AG10803 (cell line): ENCODE measurements at regions not wholly inside any gene's neighbourhood (a gene's known extent, or its start where the extent isn't known, plus 50 kb on each side); places are given as distances from the start of the nearest gene placed in this dataset.

Experiments
- DNase-seq: peaks from one replicate; pipeline ENCODE4 v3.0.0; 2010; ENCODE audit warnings: low read depth
- H3K4me3 ChIP-seq: 2 replicates; pipeline ENCODE4 v1.5.1; 2011; ENCODE audit warnings: mild to moderate bottlenecking, low read length, control low read depth
- TF ChIP-seq, protein P1 (sequence below): conservative IDR thresholded peaks from 2 replicates; pipeline ENCODE4 v1.5.1; 2011; ENCODE audit warnings: mild to moderate bottlenecking, low read length, control low read depth, inconsistent platforms

DNA sequence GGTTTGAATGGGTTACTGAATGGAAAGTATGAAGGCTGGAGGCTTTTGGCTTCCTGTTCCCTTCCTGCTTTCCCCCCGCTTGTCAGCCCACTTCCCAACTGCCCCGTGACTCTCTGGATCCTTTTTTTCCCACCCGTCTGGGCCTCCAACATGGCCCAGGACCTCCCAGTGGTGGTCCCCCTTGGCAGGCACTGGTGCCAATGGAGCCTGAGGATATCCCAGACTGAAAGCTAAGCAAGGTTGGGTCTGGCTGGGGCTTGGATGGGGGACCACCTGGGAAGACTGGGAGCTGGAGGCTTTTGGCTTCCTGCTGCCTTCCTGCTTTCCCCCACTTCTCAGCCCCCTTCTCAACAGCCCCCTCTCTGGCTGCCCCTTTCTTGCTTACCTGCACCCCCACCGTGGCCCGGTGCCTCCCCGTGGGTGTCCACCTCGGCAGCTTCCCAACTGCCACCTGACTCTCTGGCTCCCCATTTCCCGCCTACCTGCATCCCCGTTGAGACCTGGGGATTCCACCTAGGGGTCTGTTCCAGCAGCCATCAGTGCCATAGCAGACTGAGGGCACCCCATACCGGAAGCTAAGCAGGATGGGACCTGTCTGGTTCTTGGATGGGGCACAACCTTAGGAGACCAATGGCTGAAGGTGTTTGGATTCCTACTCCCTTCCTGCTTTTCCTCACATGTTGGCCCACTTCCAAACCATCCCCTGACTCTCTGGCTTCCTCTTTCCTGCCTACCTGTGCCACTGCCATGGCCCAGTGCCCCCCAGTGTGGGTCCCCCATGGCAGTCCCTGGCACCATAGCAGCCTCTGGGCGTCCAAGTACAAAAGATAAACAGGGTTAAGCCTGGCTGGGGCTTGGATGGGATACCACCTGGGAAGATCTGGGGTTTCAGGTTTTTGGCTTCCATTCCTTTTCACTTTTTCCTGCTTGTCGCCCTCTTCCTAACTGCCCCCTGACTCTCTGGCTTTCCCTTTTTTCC is 2295.3 kb downstream of the TP53TG3F start:
- TF ChIP-seq, protein P1, sequence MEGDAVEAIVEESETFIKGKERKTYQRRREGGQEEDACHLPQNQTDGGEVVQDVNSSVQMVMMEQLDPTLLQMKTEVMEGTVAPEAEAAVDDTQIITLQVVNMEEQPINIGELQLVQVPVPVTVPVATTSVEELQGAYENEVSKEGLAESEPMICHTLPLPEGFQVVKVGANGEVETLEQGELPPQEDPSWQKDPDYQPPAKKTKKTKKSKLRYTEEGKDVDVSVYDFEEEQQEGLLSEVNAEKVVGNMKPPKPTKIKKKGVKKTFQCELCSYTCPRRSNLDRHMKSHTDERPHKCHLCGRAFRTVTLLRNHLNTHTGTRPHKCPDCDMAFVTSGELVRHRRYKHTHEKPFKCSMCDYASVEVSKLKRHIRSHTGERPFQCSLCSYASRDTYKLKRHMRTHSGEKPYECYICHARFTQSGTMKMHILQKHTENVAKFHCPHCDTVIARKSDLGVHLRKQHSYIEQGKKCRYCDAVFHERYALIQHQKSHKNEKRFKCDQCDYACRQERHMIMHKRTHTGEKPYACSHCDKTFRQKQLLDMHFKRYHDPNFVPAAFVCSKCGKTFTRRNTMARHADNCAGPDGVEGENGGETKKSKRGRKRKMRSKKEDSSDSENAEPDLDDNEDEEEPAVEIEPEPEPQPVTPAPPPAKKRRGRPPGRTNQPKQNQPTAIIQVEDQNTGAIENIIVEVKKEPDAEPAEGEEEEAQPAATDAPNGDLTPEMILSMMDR, result no peak
- no peak overlapping the region for H3K4me3 ChIP-seq
- DNase-seq, result no peak

DNA sequence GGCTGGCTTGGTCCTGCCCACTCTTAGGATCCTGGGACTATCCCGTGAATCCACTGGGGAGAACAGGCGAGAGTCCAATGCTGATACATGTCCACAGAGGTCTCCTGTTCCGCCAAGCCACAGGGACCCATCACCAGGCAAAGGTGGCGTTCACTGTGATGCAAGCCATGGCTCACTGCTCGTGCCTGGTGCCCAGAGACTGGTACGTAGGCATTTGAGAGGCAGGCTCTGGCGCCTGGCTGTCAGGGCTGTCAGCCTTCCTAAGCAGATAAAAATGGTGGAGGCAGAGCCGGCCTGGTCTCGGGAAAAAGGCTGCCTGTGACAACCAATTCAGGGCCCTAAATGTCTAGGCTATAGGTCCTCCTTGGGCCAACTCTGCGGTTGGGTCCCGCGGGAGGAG is 2329.0 kb downstream of the TP53TG3F start:
- TF ChIP-seq, protein P1, result no peak
- no peak overlapping the region for H3K4me3 ChIP-seq
- DNase-seq, result no peak

DNA sequence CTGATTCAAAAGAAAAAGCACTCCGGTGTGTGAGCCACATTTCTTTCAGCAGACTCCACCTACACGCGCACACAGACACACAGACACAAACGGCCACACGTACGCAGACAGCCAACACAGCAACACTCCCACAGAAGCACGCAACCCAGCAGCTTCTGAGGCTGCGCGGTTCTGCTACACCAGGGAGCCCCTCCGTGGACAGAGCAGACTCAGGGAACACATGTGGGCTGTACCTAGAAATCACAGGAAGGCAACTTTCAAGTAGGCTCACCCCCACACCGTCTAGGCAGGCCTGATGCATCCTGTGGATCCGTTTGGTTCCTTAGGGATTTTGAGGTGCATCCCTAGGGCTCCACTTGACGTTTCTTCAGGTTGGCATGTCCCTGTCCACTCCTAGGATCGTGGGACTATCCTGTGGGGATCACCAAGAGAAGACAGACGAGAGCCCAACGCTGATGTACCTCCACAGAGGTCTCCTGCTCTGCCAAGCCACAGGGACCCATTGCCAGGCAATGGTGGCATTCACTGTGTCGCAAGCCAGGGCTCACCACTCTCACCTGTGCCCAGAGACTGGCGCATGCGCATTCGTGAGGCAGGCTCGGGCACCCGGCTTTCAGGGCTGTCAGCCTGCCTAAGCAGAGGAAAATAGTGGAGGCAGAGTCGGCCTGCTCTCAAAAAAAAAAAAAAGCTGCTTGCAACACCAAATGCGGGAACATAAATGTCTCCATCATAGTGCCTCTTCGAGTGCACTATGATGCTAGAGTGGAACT is 2333.3 kb downstream of the TP53TG3F start:
- TF ChIP-seq, protein P1, result no peak
- no peak for DNase-seq

DNA sequence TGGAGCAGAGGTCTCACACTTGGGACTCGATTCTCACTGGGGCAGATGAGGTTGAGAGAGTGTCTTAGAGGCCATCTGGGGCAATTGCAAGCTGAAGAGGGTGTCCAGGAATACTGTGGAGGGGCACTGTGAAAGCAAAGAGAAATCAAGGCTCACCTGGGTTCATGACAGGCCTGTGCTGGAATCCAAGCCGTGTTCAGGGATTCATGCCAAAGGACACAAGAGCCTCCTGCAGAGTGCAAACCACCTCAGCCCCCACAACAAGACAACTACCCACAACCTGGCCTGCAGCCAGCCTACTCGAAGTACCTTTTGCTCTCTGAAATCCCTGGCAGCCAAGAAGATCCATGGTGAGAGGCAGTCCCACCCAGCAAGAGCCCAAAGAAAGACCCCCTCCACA is 2334.2 kb downstream of the TP53TG3F start:
- TF ChIP-seq, protein P1, result no peak
- no peak overlapping the region for H3K4me3 ChIP-seq
- DNase-seq, result no peak

More for the DNA sequence above, 2333.3 kb downstream of the TP53TG3F start:
- no peak overlapping the region for H3K4me3 ChIP-seq

DNA sequence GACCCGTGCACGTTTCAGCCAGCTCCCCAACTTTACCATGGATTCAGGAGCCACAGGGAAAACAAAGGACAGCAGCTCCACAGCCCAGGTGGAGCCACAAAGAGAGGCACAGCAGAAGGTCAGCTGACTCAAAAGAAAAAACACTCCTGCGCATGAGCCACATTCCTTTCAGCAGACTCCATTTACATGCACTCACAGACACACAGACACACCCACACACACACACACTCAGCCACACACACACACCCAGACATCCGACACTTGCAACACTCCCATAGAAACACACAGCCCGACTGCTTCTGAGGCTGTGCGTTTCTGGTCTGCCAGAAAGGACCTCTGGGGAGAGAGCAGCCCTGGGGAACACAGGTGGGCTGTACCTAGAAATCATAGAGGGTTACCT is 2335.5 kb downstream of the TP53TG3F start:
- TF ChIP-seq, protein P1, result no peak
- H3K4me3 ChIP-seq, result no peak overlapping the region
- no peak for DNase-seq

DNA sequence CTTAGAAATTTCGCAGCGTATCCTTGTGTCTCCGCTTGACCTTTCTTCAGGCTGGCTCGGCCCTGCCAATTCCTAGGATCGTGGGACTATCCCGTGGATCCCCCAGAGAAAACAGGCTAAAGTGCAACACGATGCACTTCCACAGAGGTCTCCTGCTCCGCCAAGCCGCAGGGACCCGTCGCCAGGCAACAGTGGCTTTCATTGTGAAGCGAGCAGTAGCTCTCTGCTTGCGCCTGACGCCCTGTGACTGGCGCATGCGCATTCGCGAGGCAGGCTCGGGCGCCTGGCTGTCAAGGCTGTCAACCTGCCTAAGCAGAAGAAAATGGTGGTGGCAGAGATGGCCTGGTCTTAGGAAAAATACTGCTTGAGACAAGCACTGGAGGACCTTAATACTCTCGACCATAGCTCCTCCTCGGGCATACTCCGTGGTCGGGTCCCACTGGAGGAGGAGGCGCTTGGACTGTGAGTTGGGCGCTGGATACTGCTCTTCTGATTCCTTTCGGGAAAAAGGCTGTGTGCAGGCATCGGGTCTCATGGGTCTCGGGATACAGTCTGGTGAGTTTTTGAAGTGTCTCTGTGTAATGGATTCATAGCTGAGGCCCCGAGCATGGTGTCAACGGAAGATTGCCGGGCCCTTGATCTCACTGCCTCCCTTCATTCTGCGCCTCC is 2336.1 kb downstream of the TP53TG3F start:
- H3K4me3 ChIP-seq, result no peak overlapping the region

More for the DNA sequence above, 2336.1 kb downstream of the TP53TG3F start:
- no peak for DNase-seq
- TF ChIP-seq, protein P1, result no peak
